Liver (tissue), 3 donors: ENCODE measurements at regions not wholly inside any gene's neighbourhood (a gene's known extent, or its start where the extent isn't known, plus 50 kb on each side); places are given as distances from the start of the nearest gene placed in this dataset.

Source experiments
- EGR1 ChIP-seq, 2 donors: IDR thresholded peaks; 2 replicates each; pipeline ENCODE4 v1.6.1; 2016 to 2018; ENCODE audit warnings: antibody characterized with exemption in 2 of 2, low read depth in 2 of 2
- FOXA1 ChIP-seq: IDR thresholded peaks from 2 replicates; pipeline ENCODE4 v1.6.1; 2016; ENCODE audit warnings: antibody characterized with exemption
- JUND ChIP-seq, 2 donors: IDR thresholded peaks; 2 replicates each; pipeline ENCODE4 v1.6.1; 2016; ENCODE audit warnings: antibody characterized with exemption in 2 of 2
- RAD21 ChIP-seq, 2 donors: IDR thresholded peaks; 2 replicates each; pipeline ENCODE4 v1.6.1; 2016; ENCODE audit warnings: antibody characterized with exemption in 2 of 2, mild to moderate bottlenecking in 2 of 2
- RXRA ChIP-seq, 2 donors: IDR thresholded peaks; 2 replicates each; pipeline ENCODE4 v1.6.1; 2017 to 2018; ENCODE audit warnings: antibody characterized with exemption in 2 of 2, mild to moderate bottlenecking in 1 of 2
- SP1 ChIP-seq: IDR thresholded peaks from 2 replicates; pipeline ENCODE4 v1.6.1; 2018; ENCODE audit warnings: antibody characterized with exemption, mild to moderate bottlenecking
- TAF1 ChIP-seq: conservative IDR thresholded peaks from 2 replicates; pipeline ENCODE4 v1.6.1; 2016; ENCODE audit warnings: antibody characterized with exemption, mild to moderate bottlenecking
- YY1 ChIP-seq: IDR thresholded peaks from 2 replicates; pipeline ENCODE4 v1.6.1; 2016; ENCODE audit warnings: antibody characterized with exemption, mild to moderate bottlenecking
- TF ChIP-seq, protein P1 (sequence below): IDR thresholded peaks from 2 replicates; pipeline ENCODE4 v1.6.1; 2016; ENCODE audit warnings: antibody characterized with exemption, mild to moderate bottlenecking
- TF ChIP-seq, protein P2 (sequence below): fragments of 150-350 bp; IDR thresholded peaks from 2 replicates; pipeline ENCODE4 v1.5.1; 2017; ENCODE audit warnings: improper control_type of control experiment, low read depth, low read length; ENCODE audit not compliant: missing input control
- TF ChIP-seq, protein P3 (sequence below): IDR thresholded peaks from 2 replicates; pipeline ENCODE4 v1.6.1; 2016; ENCODE audit warnings: antibody characterized with exemption
- TF ChIP-seq, protein P4 (sequence below): IDR thresholded peaks from 2 replicates; pipeline ENCODE4 v1.6.1; 2016; ENCODE audit warnings: antibody characterized with exemption
- TF ChIP-seq, protein P5 (sequence below): IDR thresholded peaks from 2 replicates; pipeline ENCODE4 v1.6.1; 2016; ENCODE audit warnings: antibody characterized with exemption
- donor health status: healthy.
- donor health status: healthy.

DNA sequence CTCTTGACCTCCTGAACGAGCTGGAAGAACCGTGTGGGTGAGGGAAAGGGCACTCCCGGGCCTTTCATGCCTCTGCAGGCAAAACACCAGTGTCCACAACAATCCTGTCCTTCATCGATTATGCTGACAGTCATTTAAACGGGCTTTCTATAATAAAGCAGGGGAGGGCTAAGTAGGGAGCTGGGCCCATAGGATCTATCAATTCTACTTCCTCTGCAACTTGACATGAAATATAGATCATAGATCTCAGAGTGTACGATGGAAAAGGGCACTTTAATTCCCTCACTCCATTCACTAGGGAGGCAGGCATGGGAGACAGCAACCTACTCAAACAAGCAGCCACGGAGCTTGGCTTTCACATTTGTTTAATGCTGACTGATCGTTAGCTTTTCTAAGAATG is 55.8 kb upstream of the WASF3 start:
- TF ChIP-seq TAF1 (no peak), JUND (IDR thresholded peaks at IDR 0.05) (no peak), EGR1 (IDR thresholded peaks at IDR 0.05; ENCODE audit: low read depth in 2 of 2) (no peak), RAD21 (IDR thresholded peaks at IDR 0.05) (no peak), RXRA (IDR thresholded peaks at IDR 0.05) (no peak), YY1 (no peak), FOXA1 (no peak), SP1 (no peak)
- TF ChIP-seq, protein P1, sequence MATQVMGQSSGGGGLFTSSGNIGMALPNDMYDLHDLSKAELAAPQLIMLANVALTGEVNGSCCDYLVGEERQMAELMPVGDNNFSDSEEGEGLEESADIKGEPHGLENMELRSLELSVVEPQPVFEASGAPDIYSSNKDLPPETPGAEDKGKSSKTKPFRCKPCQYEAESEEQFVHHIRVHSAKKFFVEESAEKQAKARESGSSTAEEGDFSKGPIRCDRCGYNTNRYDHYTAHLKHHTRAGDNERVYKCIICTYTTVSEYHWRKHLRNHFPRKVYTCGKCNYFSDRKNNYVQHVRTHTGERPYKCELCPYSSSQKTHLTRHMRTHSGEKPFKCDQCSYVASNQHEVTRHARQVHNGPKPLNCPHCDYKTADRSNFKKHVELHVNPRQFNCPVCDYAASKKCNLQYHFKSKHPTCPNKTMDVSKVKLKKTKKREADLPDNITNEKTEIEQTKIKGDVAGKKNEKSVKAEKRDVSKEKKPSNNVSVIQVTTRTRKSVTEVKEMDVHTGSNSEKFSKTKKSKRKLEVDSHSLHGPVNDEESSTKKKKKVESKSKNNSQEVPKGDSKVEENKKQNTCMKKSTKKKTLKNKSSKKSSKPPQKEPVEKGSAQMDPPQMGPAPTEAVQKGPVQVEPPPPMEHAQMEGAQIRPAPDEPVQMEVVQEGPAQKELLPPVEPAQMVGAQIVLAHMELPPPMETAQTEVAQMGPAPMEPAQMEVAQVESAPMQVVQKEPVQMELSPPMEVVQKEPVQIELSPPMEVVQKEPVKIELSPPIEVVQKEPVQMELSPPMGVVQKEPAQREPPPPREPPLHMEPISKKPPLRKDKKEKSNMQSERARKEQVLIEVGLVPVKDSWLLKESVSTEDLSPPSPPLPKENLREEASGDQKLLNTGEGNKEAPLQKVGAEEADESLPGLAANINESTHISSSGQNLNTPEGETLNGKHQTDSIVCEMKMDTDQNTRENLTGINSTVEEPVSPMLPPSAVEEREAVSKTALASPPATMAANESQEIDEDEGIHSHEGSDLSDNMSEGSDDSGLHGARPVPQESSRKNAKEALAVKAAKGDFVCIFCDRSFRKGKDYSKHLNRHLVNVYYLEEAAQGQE, result no peak
- TF ChIP-seq, protein P2, sequence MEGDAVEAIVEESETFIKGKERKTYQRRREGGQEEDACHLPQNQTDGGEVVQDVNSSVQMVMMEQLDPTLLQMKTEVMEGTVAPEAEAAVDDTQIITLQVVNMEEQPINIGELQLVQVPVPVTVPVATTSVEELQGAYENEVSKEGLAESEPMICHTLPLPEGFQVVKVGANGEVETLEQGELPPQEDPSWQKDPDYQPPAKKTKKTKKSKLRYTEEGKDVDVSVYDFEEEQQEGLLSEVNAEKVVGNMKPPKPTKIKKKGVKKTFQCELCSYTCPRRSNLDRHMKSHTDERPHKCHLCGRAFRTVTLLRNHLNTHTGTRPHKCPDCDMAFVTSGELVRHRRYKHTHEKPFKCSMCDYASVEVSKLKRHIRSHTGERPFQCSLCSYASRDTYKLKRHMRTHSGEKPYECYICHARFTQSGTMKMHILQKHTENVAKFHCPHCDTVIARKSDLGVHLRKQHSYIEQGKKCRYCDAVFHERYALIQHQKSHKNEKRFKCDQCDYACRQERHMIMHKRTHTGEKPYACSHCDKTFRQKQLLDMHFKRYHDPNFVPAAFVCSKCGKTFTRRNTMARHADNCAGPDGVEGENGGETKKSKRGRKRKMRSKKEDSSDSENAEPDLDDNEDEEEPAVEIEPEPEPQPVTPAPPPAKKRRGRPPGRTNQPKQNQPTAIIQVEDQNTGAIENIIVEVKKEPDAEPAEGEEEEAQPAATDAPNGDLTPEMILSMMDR, result no peak
- TF ChIP-seq, protein P3, sequence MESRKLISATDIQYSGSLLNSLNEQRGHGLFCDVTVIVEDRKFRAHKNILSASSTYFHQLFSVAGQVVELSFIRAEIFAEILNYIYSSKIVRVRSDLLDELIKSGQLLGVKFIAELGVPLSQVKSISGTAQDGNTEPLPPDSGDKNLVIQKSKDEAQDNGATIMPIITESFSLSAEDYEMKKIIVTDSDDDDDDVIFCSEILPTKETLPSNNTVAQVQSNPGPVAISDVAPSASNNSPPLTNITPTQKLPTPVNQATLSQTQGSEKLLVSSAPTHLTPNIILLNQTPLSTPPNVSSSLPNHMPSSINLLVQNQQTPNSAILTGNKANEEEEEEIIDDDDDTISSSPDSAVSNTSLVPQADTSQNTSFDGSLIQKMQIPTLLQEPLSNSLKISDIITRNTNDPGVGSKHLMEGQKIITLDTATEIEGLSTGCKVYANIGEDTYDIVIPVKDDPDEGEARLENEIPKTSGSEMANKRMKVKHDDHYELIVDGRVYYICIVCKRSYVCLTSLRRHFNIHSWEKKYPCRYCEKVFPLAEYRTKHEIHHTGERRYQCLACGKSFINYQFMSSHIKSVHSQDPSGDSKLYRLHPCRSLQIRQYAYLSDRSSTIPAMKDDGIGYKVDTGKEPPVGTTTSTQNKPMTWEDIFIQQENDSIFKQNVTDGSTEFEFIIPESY, result no peak
- TF ChIP-seq, protein P4, sequence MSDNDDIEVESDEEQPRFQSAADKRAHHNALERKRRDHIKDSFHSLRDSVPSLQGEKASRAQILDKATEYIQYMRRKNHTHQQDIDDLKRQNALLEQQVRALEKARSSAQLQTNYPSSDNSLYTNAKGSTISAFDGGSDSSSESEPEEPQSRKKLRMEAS, result no peak
- TF ChIP-seq, protein P5, sequence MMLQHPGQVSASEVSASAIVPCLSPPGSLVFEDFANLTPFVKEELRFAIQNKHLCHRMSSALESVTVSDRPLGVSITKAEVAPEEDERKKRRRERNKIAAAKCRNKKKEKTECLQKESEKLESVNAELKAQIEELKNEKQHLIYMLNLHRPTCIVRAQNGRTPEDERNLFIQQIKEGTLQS, result no peak
